Right lobe of liver (tissue), 6 donors: ENCODE measurements at regions not wholly inside any gene's neighbourhood (a gene's known extent, or its start where the extent isn't known, plus 50 kb on each side); places are given as distances from the start of the nearest gene placed in this dataset.

ENCODE experiments used
- ATAC-seq, 4 donors: fragments of 200-7000 bp; cut with Tn5 transposase; one replicate each; pipeline ENCODE4 v1.9.1; 2020; ENCODE audit warnings: mild to moderate bottlenecking in 4 of 4, moderate library complexity in 4 of 4
- DNase-seq, 3 donors: peaks; one replicate each; pipeline ENCODE4 v3.0.0-alpha.2; 2020
- H3K27ac ChIP-seq, 3 donors: fragments of 200-600 bp; one replicate each; pipeline ENCODE4 v1.8.0; 2022
- H3K27me3 ChIP-seq, 2 donors: fragments of 200-600 bp; one replicate each; pipeline ENCODE4 v1.8.0; 2022
- H3K36me3 ChIP-seq, 4 donors: fragments of 200-600 bp; sonication (generic) in 1 of 4; one replicate each; pipeline versions ENCODE4 v1.5.1 to v1.8.0; 2017 to 2022; ENCODE audit warnings: control low read depth in 1 of 4
- H3K4me1 ChIP-seq, 4 donors: fragments of 200-600 bp; sonication (generic) in 1 of 4; one replicate each; pipeline versions ENCODE4 v1.5.1 to v1.8.0; 2017 to 2022; ENCODE audit warnings: control low read depth in 1 of 4
- H3K4me3 ChIP-seq, 3 donors: fragments of 200-600 bp; one replicate each; pipeline ENCODE4 v1.8.0; 2022
- H3K9me3 ChIP-seq, 4 donors: fragments of 200-600 bp; sonication (generic) in 1 of 4; one replicate each; pipeline versions ENCODE4 v1.5.1 to v1.8.0; 2017 to 2022; ENCODE audit warnings: control low read depth in 1 of 4
- POLR2A ChIP-seq: fragments of 450-650 bp; IDR thresholded peaks from one replicate; pipeline ENCODE4 v1.6.1; 2017; ENCODE audit warnings: antibody characterized with exemption, mild to moderate bottlenecking
- WGBS: methylation state at CpG from one replicate; pipeline ENCODE4 v1.1.6; 2018; ENCODE audit warnings: low coverage, low lambda C conversion rate; ENCODE audit not compliant: insufficient coverage; ENCODE audit errors: missing lambda C conversion rate; 5-methylcytosine and 5-hydroxymethylcytosine counted together
- intact Hi-C, 2 donors: fragments of 100-400 bp; cut with DNase I; formaldehyde crosslinking; loops; one replicate each; pipeline versions ENCODE4 v1.11.2 to v1.14.1; 2022
- TF ChIP-seq, protein P1 (sequence below), 4 donors: fragments of 200-600 bp in 3 of 4; fragments of 450-650 bp in 1 of 4; IDR thresholded peaks; one replicate each; pipeline versions ENCODE4 v1.5.1 to v1.8.0; 2016 to 2022; ENCODE audit warnings: antibody characterized with exemption in 4 of 4, mild to moderate bottlenecking in 2 of 4
- donor health status: DM: no; HTN: yes; CAD: no.
- donor health status: DM: no; HTN: no; CAD: no.
- donor health status: DM: no; HTN: no; CAD: no.
- donor health status: DM: no; HTN: yes; CAD: no.
- donor health status: DM: no; HTN: yes; CAD: no.

DNA sequence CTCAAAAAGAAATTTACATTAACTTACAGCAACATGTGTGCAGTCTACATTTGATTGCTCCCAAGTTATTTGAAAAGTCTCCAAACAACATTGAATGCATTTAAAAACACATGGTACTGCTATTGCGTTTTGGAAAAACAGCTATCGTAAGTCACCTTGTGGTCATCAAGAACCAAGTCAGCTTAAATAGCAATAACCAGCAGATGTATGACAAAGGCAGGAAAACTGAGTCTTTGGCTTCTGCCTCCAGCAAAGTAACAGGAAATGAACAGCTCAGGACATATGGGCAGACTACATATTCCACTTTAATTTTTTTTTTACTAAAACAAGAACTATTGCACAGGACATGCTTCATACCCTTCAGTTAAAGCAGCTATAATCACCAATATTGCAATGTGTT is 580.6 kb upstream of the SPRY2 start:
- H3K36me3 ChIP-seq = no peaks in the 10 kb centered on the region
- DNase-seq = no peak
- H3K27ac ChIP-seq = no peak overlapping the region
- ATAC-seq = no peak
- H3K4me1 ChIP-seq = no peaks in the 10 kb centered on the region
- H3K4me3 ChIP-seq = no peak overlapping the region
- H3K9me3 ChIP-seq = no peaks in the 10 kb centered on the region
- H3K27me3 ChIP-seq = no peaks in the 10 kb centered on the region
- intact Hi-C loops = no loop called here
- TF ChIP-seq, protein P1, sequence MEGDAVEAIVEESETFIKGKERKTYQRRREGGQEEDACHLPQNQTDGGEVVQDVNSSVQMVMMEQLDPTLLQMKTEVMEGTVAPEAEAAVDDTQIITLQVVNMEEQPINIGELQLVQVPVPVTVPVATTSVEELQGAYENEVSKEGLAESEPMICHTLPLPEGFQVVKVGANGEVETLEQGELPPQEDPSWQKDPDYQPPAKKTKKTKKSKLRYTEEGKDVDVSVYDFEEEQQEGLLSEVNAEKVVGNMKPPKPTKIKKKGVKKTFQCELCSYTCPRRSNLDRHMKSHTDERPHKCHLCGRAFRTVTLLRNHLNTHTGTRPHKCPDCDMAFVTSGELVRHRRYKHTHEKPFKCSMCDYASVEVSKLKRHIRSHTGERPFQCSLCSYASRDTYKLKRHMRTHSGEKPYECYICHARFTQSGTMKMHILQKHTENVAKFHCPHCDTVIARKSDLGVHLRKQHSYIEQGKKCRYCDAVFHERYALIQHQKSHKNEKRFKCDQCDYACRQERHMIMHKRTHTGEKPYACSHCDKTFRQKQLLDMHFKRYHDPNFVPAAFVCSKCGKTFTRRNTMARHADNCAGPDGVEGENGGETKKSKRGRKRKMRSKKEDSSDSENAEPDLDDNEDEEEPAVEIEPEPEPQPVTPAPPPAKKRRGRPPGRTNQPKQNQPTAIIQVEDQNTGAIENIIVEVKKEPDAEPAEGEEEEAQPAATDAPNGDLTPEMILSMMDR (IDR thresholded peaks at IDR 0.05) = no peak
- no peak for TF ChIP-seq POLR2A
- 68% methylated on average over 2 of the region's 2 CpGs for WGBS

DNA sequence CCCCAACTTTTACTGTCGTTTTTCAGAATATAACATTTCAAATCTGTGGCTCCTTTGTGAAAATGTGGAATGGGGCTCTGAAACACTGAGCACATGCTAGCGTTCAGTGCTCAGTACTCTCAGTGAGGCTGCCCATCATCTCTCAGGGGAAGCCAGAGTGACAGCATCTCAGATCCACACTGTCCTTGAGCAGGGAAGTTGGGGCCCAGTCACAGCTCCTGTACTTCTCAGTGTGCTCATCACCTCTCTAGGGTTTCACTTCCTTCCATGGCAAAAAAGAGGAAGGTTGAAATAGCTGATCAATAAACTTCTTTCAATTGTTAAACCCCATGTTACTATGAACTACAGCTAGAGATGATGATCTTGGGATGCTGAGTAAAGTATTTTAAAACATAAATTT is 565.9 kb upstream of the SPRY2 start:
- H3K4me3 ChIP-seq = no peak overlapping the region
- 70% methylated on average over 2 of the region's 2 CpGs for WGBS
- no peaks in the 10 kb centered on the region for H3K36me3 ChIP-seq
- ATAC-seq (no peak), DNase-seq (no peak)
- no peak for TF ChIP-seq POLR2A
- TF ChIP-seq, protein P1 (IDR thresholded peaks at IDR 0.05) = no peak
- H3K4me1 ChIP-seq = no peaks in the 10 kb centered on the region
- H3K27me3 ChIP-seq = no peaks in the 10 kb centered on the region
- intact Hi-C loops = no loop called here
- H3K27ac ChIP-seq = no peak overlapping the region
- H3K9me3 ChIP-seq = no peaks in the 10 kb centered on the region

DNA sequence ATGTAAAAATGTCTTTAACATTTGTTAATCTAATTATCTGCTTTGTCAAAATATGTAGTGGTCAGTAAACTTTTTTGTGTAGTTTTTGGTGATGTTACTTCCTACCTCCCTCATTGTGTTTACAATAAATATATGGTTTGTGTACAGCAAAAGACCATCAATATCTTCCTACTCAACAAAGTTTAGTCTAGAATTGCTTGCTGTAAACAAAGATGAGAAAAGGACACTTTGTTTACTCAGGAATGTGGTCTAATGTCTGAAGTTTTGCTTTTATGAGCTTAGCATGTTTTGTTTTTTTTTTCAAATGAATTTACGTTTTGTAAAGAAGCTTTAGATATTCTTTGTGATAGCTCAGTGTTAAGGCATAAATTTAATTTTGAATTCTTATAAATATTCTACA is 563.5 kb upstream of the SPRY2 start:
- intact Hi-C loops = no loop called here
- DNase-seq = no peak
- 30% methylated on average over 1 of the region's 1 CpG for WGBS

DNA sequence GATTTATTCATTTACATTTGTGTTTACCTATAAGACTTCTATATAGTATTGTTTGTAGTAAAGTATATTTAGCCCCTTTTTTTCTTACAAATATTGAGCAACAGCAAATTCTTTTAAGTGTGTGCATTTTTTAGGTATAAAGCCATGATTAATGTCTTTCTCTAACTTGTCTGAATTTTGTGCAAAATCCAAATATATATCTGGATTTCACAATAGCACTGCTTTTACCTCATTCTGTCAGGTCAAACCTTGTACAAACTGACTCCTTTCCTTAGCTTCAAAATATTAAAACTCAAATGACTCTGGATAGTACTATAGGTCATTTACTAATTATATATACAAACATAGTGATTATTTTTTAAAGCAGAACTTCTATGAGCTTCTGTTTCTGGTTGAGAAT is 563.0 kb upstream of the SPRY2 start:
- intact Hi-C loops = no loop called here
- no peaks in the 10 kb centered on the region for H3K27me3 ChIP-seq
- no peaks in the 10 kb centered on the region for H3K4me1 ChIP-seq
- DNase-seq (no peak), ATAC-seq (no peak)
- H3K36me3 ChIP-seq = no peaks in the 10 kb centered on the region
- H3K4me3 ChIP-seq = no peak overlapping the region
- no peaks in the 10 kb centered on the region for H3K9me3 ChIP-seq
- TF ChIP-seq, protein P1 (IDR thresholded peaks at IDR 0.05) = no peak
- no peak for TF ChIP-seq POLR2A
- H3K27ac ChIP-seq = no peak overlapping the region

More for the DNA sequence above, 563.5 kb upstream of the SPRY2 start:
- Histone ChIP-seq H3K4me3 (no peak overlapping the region), H3K4me1 (no peaks in the 10 kb centered on the region), H3K27me3 (no peaks in the 10 kb centered on the region), H3K36me3 (no peaks in the 10 kb centered on the region), H3K9me3 (no peaks in the 10 kb centered on the region), H3K27ac (no peak overlapping the region)
- TF ChIP-seq, protein P1 (IDR thresholded peaks at IDR 0.05) = no peak
- TF ChIP-seq POLR2A = no peak
- no peak for ATAC-seq

DNA sequence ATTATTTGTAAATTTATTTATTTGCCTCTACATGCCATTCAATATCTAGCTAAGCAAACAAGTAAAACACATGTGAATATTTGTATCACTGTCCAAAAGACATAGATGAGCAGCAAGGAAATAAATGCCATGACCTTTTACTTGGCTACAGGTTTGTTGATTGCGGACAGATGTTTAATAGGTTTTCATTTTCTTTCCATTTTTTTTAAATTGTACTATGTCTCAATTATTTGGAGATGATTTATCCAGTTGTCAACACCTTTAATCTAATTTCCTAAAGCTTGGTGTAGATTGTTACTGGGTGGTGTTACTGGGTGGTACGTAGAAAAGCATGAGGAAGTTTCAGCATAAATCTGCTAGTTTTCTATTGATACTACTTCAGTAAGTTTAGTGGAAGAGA is 560.6 kb upstream of the SPRY2 start:
- ATAC-seq = no peak
- H3K9me3 ChIP-seq = no peaks in the 10 kb centered on the region
- H3K27ac ChIP-seq = no peak overlapping the region
- H3K4me1 ChIP-seq = no peaks in the 10 kb centered on the region
- no peaks in the 10 kb centered on the region for H3K27me3 ChIP-seq
- intact Hi-C loops = no loop called here
- no peak for DNase-seq
- H3K36me3 ChIP-seq = no peaks in the 10 kb centered on the region
- WGBS = 64% methylated on average over 2 of the region's 2 CpGs
- no peak overlapping the region for H3K4me3 ChIP-seq
- no peak for TF ChIP-seq POLR2A
- TF ChIP-seq, protein P1 (IDR thresholded peaks at IDR 0.05) = no peak
